ENCODE measurements at regions not wholly inside any gene's neighbourhood (a gene's known extent, or its start where the extent isn't known, plus 50 kb on each side); places are given as distances from the start of the nearest gene placed in this dataset.

DNA sequence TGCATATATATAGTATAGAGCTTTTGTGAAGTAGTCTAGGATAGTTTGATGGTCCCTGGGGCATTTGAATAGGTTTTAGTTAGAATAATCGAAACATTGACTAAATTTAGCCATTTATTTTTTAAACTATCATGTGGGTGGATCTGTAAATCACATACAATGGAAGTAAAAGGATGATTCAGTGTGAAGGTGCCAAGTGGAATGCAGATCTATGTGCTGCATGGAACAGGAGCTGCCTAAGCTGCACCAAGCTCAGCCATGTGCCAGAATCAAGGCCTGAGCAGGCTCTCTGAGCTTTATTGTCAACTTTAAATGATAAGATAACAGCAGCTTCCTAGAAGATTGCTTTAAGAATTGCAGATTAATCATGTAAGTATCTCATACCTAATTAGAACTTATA lies 1996.2 kb upstream of the PIK3C3 start:
- H3K36me3 ChIP-seq (ENCODE audit: low read depth, low read length) = no peaks in the 10 kb centered on the region
- BruUV-seq (replicated peaks) = no TSS peak
- H3F3A ChIP-seq (ENCODE audit: low read length, unreplicated experiment) = no peaks in the 10 kb centered on the region
- H3K9ac ChIP-seq (ENCODE audit: low read length) = no peak overlapping the region
- H3K9me2 ChIP-seq (replicated peaks; ENCODE audit: low read length) = no peaks in the 10 kb centered on the region
- ATAC-seq (no peak), DNase-seq (no peak)
- H3K4me2 ChIP-seq (ENCODE audit: low read length) = no peak overlapping the region
- no peaks in the 10 kb centered on the region for H4K20me1 ChIP-seq (ENCODE audit: low read length)
- H3K4me1 ChIP-seq (ENCODE audit: insufficient read depth, low read length) = peaks cover 16% of the 10 kb centered on the region
- H3K27ac ChIP-seq (ENCODE audit: low read length) = no peak overlapping the region
- ChIA-PET POLR2A (ENCODE audit: unreplicated experiment) (no interaction called here), CTCF (no interaction called here)
- no peak overlapping the region for H3K4me3 ChIP-seq (ENCODE audit: low read length)
- H3K9me3 ChIP-seq (ENCODE audit: low read length) = no peaks in the 10 kb centered on the region
- H2AFZ ChIP-seq (ENCODE audit: low read length) = no peak overlapping the region
- no peaks in the 10 kb centered on the region for H3K79me2 ChIP-seq (ENCODE audit: low read length)
- H3K27me3 ChIP-seq (ENCODE audit: low read length) = no peaks in the 10 kb centered on the region
- intact Hi-C loops (cut with micrococcal nuclease) = no loop called here
- TF ChIP-seq CTCF (conservative IDR thresholded peaks at IDR 0.05; ENCODE audit: low read depth, low read length) (no peak), EZH2phosphoT487 (IDR thresholded peaks at IDR 0.05; ENCODE audit: borderline replicate concordance, low read length) (no peak), EZH2 (IDR thresholded peaks at IDR 0.05; ENCODE audit: low read length, unreplicated experiment) (no peak)

- POLR2A ChIA-PET (ENCODE audit: unreplicated experiment) = no interaction called here
- CTCF ChIA-PET = no interaction called here
- H3K27ac ChIP-seq (ENCODE audit: low read length) = no peak overlapping the region
- H2AFZ ChIP-seq (ENCODE audit: low read length) = no peak overlapping the region
- no peak for DNase-seq
- no peaks in the 10 kb centered on the region for H3K9me3 ChIP-seq (ENCODE audit: low read length)
- no peaks in the 10 kb centered on the region for H3K79me2 ChIP-seq (ENCODE audit: low read length)
- H3K9ac ChIP-seq (ENCODE audit: low read length) = no peak overlapping the region
- BruUV-seq (replicated peaks) = no TSS peak
- no peak for ATAC-seq
- H3K27me3 ChIP-seq (ENCODE audit: low read length) = no peaks in the 10 kb centered on the region
- no peaks in the 10 kb centered on the region for H3F3A ChIP-seq (ENCODE audit: low read length, unreplicated experiment)
- no peak overlapping the region for H3K4me3 ChIP-seq (ENCODE audit: low read length)
- 0 out of 2 replicates have a peak, but pooled peaks cover 9% of the 10 kb centered on the region for H3K4me1 ChIP-seq (ENCODE audit: insufficient read depth, low read length)
- H3K4me2 ChIP-seq (ENCODE audit: low read length) = no peak overlapping the region
- TF ChIP-seq EZH2phosphoT487 (IDR thresholded peaks at IDR 0.05; ENCODE audit: borderline replicate concordance, low read length) = no peak
- TF ChIP-seq CTCF (conservative IDR thresholded peaks at IDR 0.05; ENCODE audit: low read depth, low read length) = no peak
- TF ChIP-seq EZH2 (IDR thresholded peaks at IDR 0.05; ENCODE audit: low read length, unreplicated experiment) = no peak
- no peaks in the 10 kb centered on the region for H3K36me3 ChIP-seq (ENCODE audit: low read depth, low read length)
- no peaks in the 10 kb centered on the region for H4K20me1 ChIP-seq (ENCODE audit: low read length)
- no peaks in the 10 kb centered on the region for H3K9me2 ChIP-seq (replicated peaks; ENCODE audit: low read length)
- intact Hi-C loops (cut with micrococcal nuclease) = no loop called here
Measured at GRCh38 chr18:39952816-39953215, 2002.2 kb upstream of the PIK3C3 start.

- Histone ChIP-seq H3K27ac (ENCODE audit: low read length) (peak overlapping the region; percentile 20; the same call in 1 of the 2 replicates), H3K36me3 (ENCODE audit: low read depth, low read length) (no peaks in the 10 kb centered on the region), H3K79me2 (ENCODE audit: low read length) (no peaks in the 10 kb centered on the region), H3F3A (ENCODE audit: low read length, unreplicated experiment) (no peaks in the 10 kb centered on the region), H4K20me1 (ENCODE audit: low read length) (no peaks in the 10 kb centered on the region), H3K27me3 (ENCODE audit: low read length) (no peaks in the 10 kb centered on the region), H3K9me3 (ENCODE audit: low read length) (no peaks in the 10 kb centered on the region), H2AFZ (ENCODE audit: low read length) (no peak overlapping the region), H3K9me2 (replicated peaks; ENCODE audit: low read length) (no peaks in the 10 kb centered on the region), H3K9ac (ENCODE audit: low read length) (no peak overlapping the region), H3K4me1 (ENCODE audit: insufficient read depth, low read length) (peaks cover 21% of the 10 kb centered on the region), H3K4me3 (ENCODE audit: low read length) (no peak overlapping the region), H3K4me2 (ENCODE audit: low read length) (no peak overlapping the region)
- ChIA-PET CTCF (interaction anchor here (0.6 kb wide), 1 partner anchor 536 kb away, joined by 3 read pairs; no protein-coding TSS in a partner anchor), POLR2A (ENCODE audit: unreplicated experiment) (no interaction called here)
- DNase-seq (peak; percentile 14), ATAC-seq (no peak)
- no peak for TF ChIP-seq EZH2 (IDR thresholded peaks at IDR 0.05; ENCODE audit: low read length, unreplicated experiment)
- no peak for TF ChIP-seq EZH2phosphoT487 (IDR thresholded peaks at IDR 0.05; ENCODE audit: borderline replicate concordance, low read length)
- no peak for TF ChIP-seq CTCF (conservative IDR thresholded peaks at IDR 0.05; ENCODE audit: low read depth, low read length)
- intact Hi-C loops (cut with micrococcal nuclease) = no loop called here
- BruUV-seq (replicated peaks) = no TSS peak
Measured at GRCh38 chr18:39951142-39951720, 2003.8 kb upstream of the PIK3C3 start.
